HG03439 (cell line): ENCODE measurements at regions not wholly inside any gene's neighbourhood (a gene's known extent, or its start where the extent isn't known, plus 50 kb on each side); places are given as distances from the start of the nearest gene placed in this dataset.
"Not testable (repeated sequence)": the region's sequence is repeated elsewhere in the genome, so short reads cannot be mapped to it uniquely, and the experiment has no call there.

Source experiments
- ATAC-seq: cut with Tn5 transposase; IDR thresholded peaks from one replicate; pipeline ENCODE4 v1.9.1; 2021; ENCODE audit warnings: mild to moderate bottlenecking, moderate library complexity; ENCODE audit not compliant: unreplicated experiment

DNA sequence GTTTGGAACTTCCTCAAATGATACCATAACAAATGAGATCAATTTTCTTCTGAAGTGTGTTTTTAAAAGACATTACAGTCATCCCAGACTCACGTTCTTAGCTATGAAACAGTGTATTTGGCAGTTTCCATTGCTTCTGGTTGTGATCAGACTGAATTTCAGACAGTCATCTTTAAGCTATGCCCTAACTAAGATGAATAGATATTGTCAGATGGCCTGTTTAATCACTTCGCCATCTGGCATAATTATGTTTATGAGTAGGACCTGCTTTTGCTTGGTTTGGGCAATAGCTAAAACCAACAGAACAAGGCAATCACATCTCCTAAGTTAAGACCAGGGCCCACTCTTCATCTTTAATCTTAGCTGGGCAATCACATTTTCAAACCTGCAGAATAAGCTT lies 313.1 kb downstream of the SV2B start:
- ATAC-seq = no peak

DNA sequence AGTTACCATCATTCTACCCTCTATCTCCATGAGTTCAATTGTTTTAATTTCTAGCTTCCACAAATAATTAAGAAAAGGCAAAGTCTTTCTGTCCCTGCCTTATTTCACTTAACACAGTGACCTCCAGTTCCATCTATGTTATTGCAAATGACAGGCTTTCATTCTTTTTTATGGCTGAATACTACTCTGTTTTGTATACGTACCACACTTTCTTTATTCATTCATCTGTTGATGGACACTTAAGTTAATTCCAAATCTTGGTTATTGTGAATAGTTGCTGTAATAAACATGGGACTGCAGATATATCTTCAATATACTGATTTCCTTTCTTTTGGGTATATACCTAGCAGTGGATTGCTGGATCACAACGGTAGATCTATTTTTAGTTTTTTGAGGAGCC lies 314.1 kb downstream of the SV2B start:
- no peak for ATAC-seq

DNA sequence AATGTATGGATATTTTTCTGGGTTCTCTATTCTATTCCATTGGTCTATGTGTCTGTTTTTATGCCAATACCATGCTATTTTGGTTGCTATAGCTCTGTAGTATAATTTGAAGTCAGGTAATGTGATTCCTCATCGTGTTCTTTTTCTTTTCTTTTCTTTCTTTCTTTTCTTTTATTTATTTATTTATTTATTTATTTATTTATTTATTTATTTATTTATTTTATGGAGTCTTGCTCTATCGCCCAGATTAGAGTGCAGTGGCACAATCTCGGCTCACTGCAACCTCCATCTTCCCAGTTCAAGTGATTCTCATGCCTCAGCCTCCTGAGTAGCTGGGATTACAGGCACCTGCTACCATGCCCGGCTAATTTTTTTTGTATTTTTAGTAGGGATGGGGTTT lies 315.2 kb downstream of the SV2B start:
- not testable (repeated sequence) for ATAC-seq

DNA sequence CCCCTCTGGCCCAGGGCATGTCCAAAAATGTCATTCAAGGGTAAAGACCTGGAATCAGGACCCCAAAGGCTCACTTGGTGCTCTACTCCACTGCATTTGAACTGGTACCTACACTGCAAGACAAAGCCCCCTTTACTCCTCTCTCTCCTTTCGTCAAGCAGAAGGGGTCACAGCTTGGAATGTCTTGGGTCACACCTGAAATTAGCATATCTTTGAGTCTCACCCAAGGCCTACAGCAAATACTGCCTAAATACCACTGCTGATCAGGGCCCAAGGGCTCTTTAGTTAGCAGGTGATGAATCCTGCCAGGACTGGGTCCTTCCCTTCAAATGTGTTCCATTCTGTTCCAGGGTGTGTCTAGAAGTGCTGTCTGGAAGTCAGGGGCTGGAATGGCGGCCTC lies 320.6 kb downstream of the SV2B start:
- ATAC-seq = no peak

DNA sequence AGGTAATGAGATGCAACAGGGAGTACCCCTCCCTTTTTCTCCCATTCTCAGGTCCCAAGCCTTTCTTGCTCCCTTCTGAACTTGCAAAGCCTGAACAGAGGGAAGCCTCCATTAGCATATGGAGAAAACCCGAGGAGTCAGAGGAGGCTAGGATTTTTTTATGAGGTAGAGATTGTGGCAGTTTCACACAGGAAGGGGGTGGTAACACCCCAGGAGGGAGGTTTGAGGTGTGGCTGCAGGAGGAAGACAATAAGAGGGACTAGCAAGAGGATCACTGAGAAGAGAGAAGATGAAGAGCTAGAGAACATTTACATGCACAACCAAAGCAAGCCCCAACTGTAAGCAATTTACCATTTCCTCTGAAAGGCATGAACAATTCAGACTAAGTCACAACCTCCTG lies 322.7 kb downstream of the SV2B start:
- no peak for ATAC-seq

DNA sequence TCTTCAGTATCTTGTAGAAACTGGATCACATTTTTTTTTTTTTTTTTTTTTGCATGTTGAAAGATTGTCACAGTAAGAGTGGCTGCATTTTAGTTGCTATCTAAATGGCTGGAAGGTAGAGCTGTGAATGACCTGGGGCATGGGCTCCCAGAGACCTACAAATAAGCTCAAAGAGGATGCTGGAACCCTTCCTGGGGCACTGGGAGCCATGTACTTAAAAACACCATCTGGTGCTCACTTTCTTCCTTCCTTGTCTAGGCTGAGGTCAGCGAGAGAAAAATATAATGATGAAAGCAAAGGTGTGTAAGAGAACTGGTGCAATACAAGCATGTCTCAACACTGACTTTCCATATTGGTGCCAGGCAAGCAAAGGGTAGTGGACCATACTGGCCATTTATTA lies 323.9 kb downstream of the SV2B start:
- ATAC-seq = no peak

DNA sequence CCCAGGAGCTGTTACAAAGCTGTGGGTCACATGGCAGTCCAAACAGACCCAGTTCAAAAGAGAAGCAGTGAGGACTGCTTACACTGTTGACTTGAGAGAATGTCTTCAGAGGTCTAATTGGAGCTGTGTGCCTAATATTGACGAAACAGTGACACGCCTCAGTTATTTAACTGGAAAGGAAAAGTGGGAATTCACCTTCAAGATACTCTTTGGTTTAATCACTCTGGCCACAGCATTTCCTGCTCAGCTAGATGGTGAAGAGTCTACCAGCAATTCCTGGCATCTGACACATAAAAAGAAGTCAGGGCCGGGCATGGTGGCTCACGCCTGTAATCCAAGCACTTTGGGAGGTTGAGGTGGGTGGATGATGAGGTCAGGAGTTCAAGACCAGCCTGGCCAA lies 326.4 kb downstream of the SV2B start:
- no peak for ATAC-seq

DNA sequence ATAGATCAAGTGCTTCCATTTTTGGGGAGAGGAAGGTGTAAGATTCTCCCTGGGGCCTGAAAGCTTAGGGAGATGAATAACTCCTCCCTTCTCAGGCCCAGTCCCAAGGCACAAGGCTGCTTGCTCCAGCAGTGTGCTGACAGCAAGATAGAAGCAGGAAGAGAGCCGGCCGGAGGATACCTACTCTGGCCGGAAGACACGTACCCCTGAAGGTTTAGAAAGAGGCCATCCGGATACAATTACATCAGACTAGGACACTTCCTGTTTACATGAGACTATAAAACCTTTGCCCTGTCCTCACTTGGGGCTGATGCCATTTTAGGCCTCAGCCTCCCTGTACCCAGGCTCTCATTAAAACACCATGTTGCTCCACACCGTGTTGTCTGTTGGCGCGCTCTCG lies 329.9 kb downstream of the SV2B start:
- no peak for ATAC-seq

DNA sequence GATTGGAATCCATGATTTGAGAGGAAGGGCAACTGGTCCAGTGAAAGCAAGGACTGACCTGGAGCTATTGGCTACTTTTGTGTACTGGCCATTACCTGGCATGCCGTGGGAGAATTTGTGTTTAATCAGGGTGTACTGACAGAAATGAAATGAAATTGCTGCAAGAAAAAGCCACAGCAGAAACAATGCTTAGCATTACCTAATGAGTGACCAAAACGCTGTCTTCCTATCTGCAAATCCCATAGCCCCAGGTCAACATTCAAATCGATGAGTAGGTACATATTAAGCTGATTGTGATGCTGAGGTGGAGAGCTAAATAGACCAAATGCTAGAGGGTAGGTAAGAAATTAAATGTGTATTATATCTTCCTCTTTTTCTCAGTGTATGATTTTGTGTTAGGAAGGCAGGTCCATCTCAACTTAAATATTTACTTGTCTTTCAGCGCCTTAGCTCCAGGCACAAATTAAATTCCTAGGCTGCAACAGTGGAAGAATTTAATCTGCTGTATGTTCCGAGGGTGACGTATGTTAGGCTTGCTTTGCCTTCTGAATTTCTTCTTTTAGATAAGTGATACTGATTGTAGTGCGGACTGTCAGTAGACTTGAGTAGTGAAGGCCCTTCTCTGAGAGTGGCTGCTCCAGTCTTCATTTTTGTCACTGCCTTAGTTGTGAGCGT lies 331.1 kb downstream of the SV2B start:
- no peak for ATAC-seq

DNA sequence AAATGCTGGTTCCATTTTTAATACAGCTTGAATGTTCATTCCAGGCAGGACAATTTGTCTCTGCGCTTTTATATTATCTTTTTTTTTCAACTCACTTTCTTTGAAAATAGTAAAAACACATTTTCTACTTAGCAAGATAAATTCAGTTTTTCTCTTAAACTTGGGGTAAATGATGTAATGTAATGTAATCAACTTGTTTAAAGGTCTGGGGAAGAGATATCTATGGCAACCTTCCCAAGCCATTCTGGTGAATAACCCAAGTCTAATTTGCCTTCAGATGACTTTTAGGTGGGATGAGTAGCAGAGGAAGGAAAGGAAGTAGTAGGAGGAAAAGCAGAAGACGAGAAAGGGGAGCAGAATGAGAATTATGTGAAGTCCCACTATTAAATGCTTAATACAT lies 335.1 kb downstream of the SV2B start:
- ATAC-seq = no peak

DNA sequence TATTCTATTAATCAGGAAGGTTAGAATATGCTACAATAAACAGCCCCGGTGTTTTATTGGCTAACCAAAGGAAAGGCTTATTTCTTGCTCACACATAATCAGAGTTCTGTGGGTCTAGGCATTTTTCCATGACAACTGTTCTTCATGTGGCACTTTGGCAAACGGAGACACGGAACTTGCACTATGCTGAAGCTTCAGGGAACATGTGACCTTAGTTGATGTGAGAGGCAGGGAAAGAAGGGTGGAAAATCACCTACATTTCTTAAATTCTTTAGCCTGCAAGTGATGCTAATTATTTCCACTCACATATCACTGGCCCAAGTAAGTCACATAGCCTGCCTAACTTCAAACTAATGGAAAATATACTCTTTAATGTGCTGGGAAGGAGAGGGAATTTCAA lies 344.6 kb downstream of the SV2B start:
- ATAC-seq = no peak

DNA sequence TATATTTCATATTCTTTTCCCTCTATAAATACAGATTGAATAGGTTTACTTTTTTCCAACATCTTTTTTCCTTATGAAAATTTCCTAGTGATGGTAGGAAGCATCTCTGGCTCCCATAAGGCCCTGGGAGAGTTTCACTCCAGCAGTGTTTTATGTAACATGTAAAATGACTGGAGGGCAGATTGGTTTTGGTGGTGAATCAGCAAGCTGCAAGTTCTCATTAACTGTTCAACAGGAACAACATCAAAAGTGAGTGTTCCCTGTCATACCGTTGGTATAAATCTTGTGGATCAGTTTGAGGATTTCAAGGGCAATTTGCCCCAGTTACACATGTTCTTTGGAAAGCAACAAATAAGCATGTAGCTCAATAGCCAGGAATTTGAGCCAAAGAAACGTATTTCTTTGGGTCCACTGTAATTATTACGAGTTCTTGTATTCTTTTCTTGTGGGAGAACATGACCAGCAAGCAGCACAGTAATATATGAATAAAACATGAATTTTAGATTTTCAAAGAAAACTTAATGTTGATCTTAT lies 345.7 kb downstream of the SV2B start:
- ATAC-seq = no peak

DNA sequence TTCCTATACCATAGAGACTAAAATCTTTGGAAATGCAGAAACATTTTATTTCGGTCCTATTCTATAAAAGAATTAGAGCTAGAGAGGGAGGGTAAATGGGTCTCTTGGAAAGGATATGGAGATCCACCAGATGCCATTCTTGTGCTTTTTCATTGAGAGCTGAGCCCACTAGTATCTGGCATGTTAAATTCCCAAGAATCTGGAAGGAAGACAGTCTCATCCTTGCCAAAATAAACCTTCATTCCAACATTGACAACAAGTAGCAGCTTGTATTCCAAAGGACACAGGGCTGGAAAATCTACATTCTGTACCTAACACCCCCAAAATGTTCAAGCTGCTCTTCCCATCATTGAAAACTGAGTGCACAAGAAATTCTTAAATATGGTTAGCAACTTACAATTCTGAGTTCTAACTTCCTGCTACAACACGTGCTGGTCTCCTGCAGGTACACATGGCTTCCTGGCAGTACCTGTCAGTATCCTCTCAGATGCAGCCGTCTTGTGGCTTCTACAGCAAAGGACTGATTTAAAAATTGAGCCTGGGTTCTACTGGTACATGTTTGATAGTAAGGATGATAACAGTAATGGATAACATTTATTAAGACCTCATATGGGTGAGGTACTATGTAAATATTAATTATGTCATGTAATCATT lies 348.1 kb downstream of the SV2B start:
- no peak for ATAC-seq

DNA sequence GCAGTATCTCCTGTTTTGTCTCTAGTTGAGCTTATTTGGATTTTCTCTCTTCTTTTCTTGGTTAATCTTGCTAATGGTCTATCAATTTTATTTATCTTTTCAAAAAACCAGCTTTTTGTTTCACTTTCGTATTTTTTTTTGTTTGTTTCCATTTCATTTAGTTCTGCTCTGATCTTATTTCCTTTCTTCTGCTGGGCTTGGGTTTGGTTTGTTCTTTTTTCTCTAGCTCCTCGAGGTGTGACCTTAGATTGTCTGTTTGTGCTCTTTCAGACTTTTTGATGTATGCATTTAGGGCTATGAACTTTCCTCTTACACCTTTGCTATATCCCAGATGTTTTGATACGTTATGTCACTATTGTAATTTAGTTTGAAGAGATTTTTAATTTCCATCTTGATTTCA lies 353.3 kb downstream of the SV2B start:
- not testable (repeated sequence) for ATAC-seq

DNA sequence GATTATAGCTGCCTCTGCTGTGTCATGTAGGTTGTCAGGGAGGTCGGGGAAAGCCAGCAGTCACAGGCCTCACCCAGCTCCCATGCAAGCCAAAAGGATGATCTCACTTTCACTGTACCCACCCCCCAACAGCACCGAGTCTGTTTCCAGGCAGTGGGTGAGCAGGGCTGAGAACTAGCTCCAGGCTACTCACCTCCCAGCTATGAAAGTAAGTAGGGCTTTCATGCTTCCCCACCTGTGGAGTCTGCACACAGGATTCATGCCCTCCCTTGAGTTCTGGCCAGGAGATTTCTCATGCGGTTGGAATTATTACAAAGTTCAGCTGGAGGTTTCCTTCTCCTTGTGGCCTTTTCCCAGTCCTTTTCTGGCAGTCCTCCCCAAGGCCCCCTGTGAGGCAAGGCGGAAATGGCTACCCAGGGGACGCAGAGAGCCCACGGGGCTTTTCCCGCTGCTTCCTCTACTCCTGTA lies 356.2 kb downstream of the SV2B start:
- no peak for ATAC-seq

DNA sequence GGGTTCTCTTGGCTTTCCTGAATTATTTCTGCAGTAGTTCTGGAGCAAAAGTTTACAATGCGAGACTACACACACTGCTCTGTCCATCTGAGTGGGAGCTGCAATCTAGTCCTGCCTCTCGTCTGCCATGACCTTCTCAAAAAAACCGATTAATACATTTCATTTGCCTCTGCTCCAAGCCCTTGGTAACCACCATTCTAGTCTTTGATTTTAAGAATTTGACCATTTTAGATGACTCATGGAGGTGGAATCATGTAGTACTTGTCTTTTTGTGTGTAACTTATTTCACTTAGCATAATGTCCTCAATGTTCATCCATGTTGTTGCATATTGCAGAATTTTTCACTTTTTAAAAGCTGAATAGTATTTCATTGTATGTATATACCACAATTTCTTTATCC lies 356.9 kb downstream of the SV2B start:
- ATAC-seq = no peak

DNA sequence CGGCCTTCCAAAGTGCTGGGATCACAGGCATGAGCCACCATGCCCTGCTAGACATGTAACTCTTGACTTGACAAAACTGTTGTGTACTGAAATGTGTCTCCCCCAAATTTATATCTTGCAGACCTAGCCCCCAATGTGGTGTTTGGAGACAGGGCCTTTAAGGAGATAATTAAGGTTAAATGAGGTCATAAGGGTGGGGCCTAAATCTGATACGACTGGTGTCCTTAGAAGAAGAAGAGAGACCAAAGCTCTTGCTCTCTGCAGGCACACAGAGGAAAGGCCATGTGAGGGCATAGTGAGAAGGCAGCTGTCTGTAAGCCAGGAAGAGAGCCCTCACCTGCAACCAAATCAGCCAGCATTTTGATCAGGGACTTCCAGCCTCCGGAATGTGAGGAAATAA lies 361.3 kb downstream of the SV2B start:
- no peak for ATAC-seq

DNA sequence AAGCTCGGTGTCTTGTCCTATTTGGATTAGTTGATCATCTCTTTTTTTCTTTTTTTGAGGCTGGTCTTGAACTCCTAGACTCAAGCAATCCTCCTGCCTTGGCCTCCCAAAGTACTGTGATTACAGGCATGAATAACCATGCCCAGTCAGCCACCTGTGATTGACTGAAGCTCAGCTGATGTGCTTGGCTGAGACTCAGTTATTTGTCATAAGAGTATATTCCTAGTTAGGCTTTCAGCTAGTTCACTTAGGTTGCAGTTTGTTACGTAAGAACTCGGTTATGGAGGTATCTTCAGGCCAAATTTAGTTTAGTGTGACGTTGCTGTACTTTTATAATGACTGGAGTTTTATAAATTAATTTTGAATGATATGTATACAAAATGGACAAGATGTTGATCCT lies 365.0 kb downstream of the SV2B start:
- ATAC-seq = no peak

DNA sequence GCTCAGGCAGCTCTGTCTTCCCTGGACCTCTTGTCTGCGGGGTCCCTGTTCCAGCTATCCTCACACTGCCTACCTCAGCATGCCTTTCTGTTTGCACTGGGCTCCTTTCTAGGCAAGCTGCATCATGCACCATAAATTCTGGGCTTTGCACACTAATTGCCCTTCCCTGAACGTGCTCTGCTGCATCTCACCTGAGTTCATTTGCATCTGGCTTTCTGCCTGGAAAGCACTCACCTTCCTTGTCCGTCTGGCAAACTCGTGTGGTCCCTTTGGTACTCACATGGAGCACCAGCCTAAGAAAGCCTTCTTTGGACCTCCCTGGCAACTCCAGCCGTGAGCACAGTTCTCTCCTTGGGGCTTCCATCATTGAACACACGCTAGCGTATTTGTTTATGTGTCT lies 365.6 kb downstream of the SV2B start:
- no peak for ATAC-seq

DNA sequence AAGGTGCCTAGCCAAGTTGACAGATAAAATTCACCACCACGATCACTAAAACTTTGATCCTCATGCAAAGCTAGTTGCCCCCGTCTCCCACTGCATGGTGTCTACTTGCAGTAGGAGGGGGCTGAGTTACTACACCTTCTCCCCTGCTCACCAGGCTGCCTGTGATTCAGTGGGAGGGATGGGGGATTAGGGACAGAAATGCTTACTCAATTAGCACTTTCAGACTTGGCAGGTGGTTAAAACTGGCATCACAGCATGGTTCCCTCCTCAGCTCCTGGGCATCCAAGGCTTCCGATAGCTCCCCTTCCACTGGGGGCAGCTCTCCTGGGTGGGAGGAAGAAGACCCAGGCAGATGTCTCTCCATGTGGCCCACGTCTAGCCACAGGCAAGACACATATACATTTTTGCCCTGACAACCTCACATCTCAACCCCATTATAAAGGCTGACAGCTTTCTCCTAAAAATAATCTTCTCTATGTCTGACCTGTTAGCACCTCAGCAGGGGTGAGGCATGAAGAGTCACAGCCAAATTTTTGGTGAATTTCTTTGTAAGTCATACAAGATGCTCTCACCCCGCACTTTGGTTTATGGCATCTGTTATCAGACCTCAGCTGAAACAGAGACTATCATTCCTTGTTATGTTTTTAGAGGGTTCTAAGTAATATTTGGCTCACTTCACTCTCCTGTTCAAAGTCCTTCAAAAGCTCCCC lies 369.0 kb downstream of the SV2B start:
- no peak for ATAC-seq

DNA sequence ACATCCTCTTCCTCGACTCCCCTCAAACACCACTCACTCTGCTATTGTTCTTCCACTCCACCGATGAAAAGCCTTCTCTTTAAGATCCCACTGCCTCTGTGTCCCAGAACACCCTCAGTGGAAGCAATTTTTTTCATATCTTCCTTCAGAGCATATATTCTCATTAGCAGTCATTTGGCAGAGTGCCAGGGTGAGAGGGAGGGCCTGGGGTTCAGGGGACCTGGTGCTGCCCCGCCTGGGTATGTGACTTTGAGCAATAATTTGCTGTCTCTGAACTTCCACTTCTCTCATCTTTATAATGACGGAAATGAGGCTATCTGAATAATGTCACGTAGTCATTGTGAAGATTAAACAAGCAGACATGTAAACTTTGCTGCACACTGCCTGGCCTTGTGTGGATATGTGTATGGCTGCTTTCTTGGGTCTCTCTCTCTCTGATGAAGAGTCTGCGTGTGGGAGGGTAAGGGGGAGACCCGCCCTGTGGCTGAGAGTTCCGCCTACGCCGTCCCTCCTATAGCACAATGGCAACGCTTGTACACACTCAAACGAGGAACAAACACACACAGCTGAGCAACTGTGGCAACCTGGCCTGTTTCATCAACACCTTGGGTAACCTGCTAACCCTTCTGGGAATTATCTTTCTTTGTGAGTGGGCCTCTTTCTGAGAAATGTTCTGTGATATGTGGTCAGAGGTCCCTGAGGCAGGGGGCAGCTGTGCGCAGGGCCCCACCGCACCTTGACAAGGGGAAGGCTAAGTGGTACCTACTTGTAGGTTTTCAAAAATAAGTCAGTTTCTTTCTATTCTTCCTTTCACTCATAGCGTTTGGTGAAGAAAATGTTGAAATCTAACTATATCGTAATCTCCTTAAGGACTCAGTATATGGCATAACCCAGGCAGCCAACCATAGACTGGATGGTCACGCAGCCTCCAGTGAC lies 369.8 kb downstream of the SV2B start:
- ATAC-seq = no peak
